ENCODE measurements at regions not wholly inside any gene's neighbourhood (a gene's known extent, or its start where the extent isn't known, plus 50 kb on each side); places are given as distances from the start of the nearest gene placed in this dataset.

GRCh38 chr14:61168141-61168540 is 113.0 kb downstream of the TMEM30B start:
- Histone ChIP-seq H3K9ac (ENCODE audit: insufficient read length, low read depth) (no peak overlapping the region), H3K4me1 (ENCODE audit: insufficient read depth, insufficient read length) (no peaks in the 10 kb centered on the region), H3K9me3 (ENCODE audit: insufficient read depth, low read length) (no peaks in the 10 kb centered on the region; the same call in 1 of the 2 replicates), H3K4me3 (ENCODE audit: insufficient read length, low read depth) (no peak overlapping the region), H3K27me3 (ENCODE audit: insufficient read depth, insufficient read length) (no peaks in the 10 kb centered on the region), H3K36me3 (ENCODE audit: insufficient read depth, insufficient read length, low read length) (no peaks in the 10 kb centered on the region)
- TF ChIP-seq YY1 (IDR thresholded peaks at IDR 0.05; ENCODE audit: insufficient read depth, insufficient read length): no peak
- TF ChIP-seq SUZ12 (IDR thresholded peaks at IDR 0.05; ENCODE audit: extremely low read depth, insufficient read depth, insufficient read length): no peak
- TF ChIP-seq ZNF274 (IDR thresholded peaks at IDR 0.05; ENCODE audit: low read depth, low read length): no peak
- no peak for DNase-seq (ENCODE audit: low read depth, low spot score)

- Histone ChIP-seq H3K9me3 (ENCODE audit: insufficient read depth, low read length) (no peaks in the 10 kb centered on the region; the same call in 1 of the 2 replicates), H3K9ac (ENCODE audit: insufficient read length, low read depth) (no peak overlapping the region), H3K4me3 (ENCODE audit: insufficient read length, low read depth) (no peak overlapping the region), H3K4me1 (ENCODE audit: insufficient read depth, insufficient read length) (no peaks in the 10 kb centered on the region), H3K27me3 (ENCODE audit: insufficient read depth, insufficient read length) (no peaks in the 10 kb centered on the region), H3K36me3 (ENCODE audit: insufficient read depth, insufficient read length, low read length) (no peaks in the 10 kb centered on the region)
- DNase-seq (ENCODE audit: low read depth, low spot score): no peak
- TF ChIP-seq ZNF274 (IDR thresholded peaks at IDR 0.05; ENCODE audit: low read depth, low read length): no peak
- no peak for TF ChIP-seq YY1 (IDR thresholded peaks at IDR 0.05; ENCODE audit: insufficient read depth, insufficient read length)
- no peak for TF ChIP-seq SUZ12 (IDR thresholded peaks at IDR 0.05; ENCODE audit: extremely low read depth, insufficient read depth, insufficient read length)
Measured at GRCh38 chr14:61167642-61168041, 113.5 kb downstream of the TMEM30B start.

- H3K9ac ChIP-seq (ENCODE audit: insufficient read length, low read depth): no peak overlapping the region
- no peaks in the 10 kb centered on the region for H3K9me3 ChIP-seq (ENCODE audit: insufficient read depth, low read length)
- H3K4me3 ChIP-seq (ENCODE audit: insufficient read length, low read depth): no peak overlapping the region
- DNase-seq (ENCODE audit: low read depth, low spot score): no peak
- TF ChIP-seq ZNF274 (IDR thresholded peaks at IDR 0.05; ENCODE audit: low read depth, low read length) (no peak), YY1 (IDR thresholded peaks at IDR 0.05; ENCODE audit: insufficient read depth, insufficient read length) (no peak), SUZ12 (IDR thresholded peaks at IDR 0.05; ENCODE audit: extremely low read depth, insufficient read depth, insufficient read length) (no peak)
- no peaks in the 10 kb centered on the region for H3K4me1 ChIP-seq (ENCODE audit: insufficient read depth, insufficient read length)
- H3K36me3 ChIP-seq (ENCODE audit: insufficient read depth, insufficient read length, low read length): no peaks in the 10 kb centered on the region
- no peaks in the 10 kb centered on the region for H3K27me3 ChIP-seq (ENCODE audit: insufficient read depth, insufficient read length)
Measured at GRCh38 chr14:61160798-61161197, 120.3 kb downstream of the TMEM30B start.

GRCh38 chr14:61154641-61155040 is 126.5 kb downstream of the TMEM30B start:
- TF ChIP-seq SUZ12 (IDR thresholded peaks at IDR 0.05; ENCODE audit: extremely low read depth, insufficient read depth, insufficient read length) (no peak), YY1 (IDR thresholded peaks at IDR 0.05; ENCODE audit: insufficient read depth, insufficient read length) (no peak), ZNF274 (IDR thresholded peaks at IDR 0.05; ENCODE audit: low read depth, low read length) (no peak)
- H3K4me1 ChIP-seq (ENCODE audit: insufficient read depth, insufficient read length): peaks cover 4% of the 10 kb centered on the region
- no peak overlapping the region for H3K4me3 ChIP-seq (ENCODE audit: insufficient read length, low read depth)
- no peaks in the 10 kb centered on the region for H3K27me3 ChIP-seq (ENCODE audit: insufficient read depth, insufficient read length)
- H3K9ac ChIP-seq (ENCODE audit: insufficient read length, low read depth): no peak overlapping the region
- no peak for DNase-seq (ENCODE audit: low read depth, low spot score)
- no peaks in the 10 kb centered on the region for H3K9me3 ChIP-seq (ENCODE audit: insufficient read depth, low read length)
- H3K36me3 ChIP-seq (ENCODE audit: insufficient read depth, insufficient read length, low read length): no peaks in the 10 kb centered on the region

- peaks cover 4% of the 10 kb centered on the region for H3K4me1 ChIP-seq (ENCODE audit: insufficient read depth, insufficient read length)
- H3K4me3 ChIP-seq (ENCODE audit: insufficient read length, low read depth): no peak overlapping the region
- no peak for DNase-seq (ENCODE audit: low read depth, low spot score)
- no peaks in the 10 kb centered on the region for H3K9me3 ChIP-seq (ENCODE audit: insufficient read depth, low read length)
- no peaks in the 10 kb centered on the region for H3K36me3 ChIP-seq (ENCODE audit: insufficient read depth, insufficient read length, low read length)
- H3K9ac ChIP-seq (ENCODE audit: insufficient read length, low read depth): no peak overlapping the region
- no peak for TF ChIP-seq ZNF274 (IDR thresholded peaks at IDR 0.05; ENCODE audit: low read depth, low read length)
- TF ChIP-seq YY1 (IDR thresholded peaks at IDR 0.05; ENCODE audit: insufficient read depth, insufficient read length): no peak
- TF ChIP-seq SUZ12 (IDR thresholded peaks at IDR 0.05; ENCODE audit: extremely low read depth, insufficient read depth, insufficient read length): no peak
- no peaks in the 10 kb centered on the region for H3K27me3 ChIP-seq (ENCODE audit: insufficient read depth, insufficient read length)
Measured at GRCh38 chr14:61153914-61154545, 127.1 kb downstream of the TMEM30B start.

- peaks cover 4% of the 10 kb centered on the region for H3K4me1 ChIP-seq (ENCODE audit: insufficient read depth, insufficient read length)
- H3K9ac ChIP-seq (ENCODE audit: insufficient read length, low read depth): no peak overlapping the region
- TF ChIP-seq SUZ12 (IDR thresholded peaks at IDR 0.05; ENCODE audit: extremely low read depth, insufficient read depth, insufficient read length) (no peak), ZNF274 (IDR thresholded peaks at IDR 0.05; ENCODE audit: low read depth, low read length) (no peak), YY1 (IDR thresholded peaks at IDR 0.05; ENCODE audit: insufficient read depth, insufficient read length) (no peak)
- no peak for DNase-seq (ENCODE audit: low read depth, low spot score)
- no peaks in the 10 kb centered on the region for H3K9me3 ChIP-seq (ENCODE audit: insufficient read depth, low read length)
- H3K27me3 ChIP-seq (ENCODE audit: insufficient read depth, insufficient read length): no peaks in the 10 kb centered on the region
- H3K36me3 ChIP-seq (ENCODE audit: insufficient read depth, insufficient read length, low read length): no peaks in the 10 kb centered on the region
- no peak overlapping the region for H3K4me3 ChIP-seq (ENCODE audit: insufficient read length, low read depth)
Measured at GRCh38 chr14:61153431-61153830, 127.7 kb downstream of the TMEM30B start.

GRCh38 chr14:61152851-61153364 is 128.2 kb downstream of the TMEM30B start:
- H3K9ac ChIP-seq (ENCODE audit: insufficient read length, low read depth): no peak overlapping the region
- no peaks in the 10 kb centered on the region for H3K36me3 ChIP-seq (ENCODE audit: insufficient read depth, insufficient read length, low read length)
- no peak for DNase-seq (ENCODE audit: low read depth, low spot score)
- peaks cover 4% of the 10 kb centered on the region for H3K4me1 ChIP-seq (ENCODE audit: insufficient read depth, insufficient read length)
- TF ChIP-seq SUZ12 (IDR thresholded peaks at IDR 0.05; ENCODE audit: extremely low read depth, insufficient read depth, insufficient read length): no peak
- TF ChIP-seq YY1 (IDR thresholded peaks at IDR 0.05; ENCODE audit: insufficient read depth, insufficient read length): no peak
- TF ChIP-seq ZNF274 (IDR thresholded peaks at IDR 0.05; ENCODE audit: low read depth, low read length): no peak
- H3K9me3 ChIP-seq (ENCODE audit: insufficient read depth, low read length): no peaks in the 10 kb centered on the region
- no peaks in the 10 kb centered on the region for H3K27me3 ChIP-seq (ENCODE audit: insufficient read depth, insufficient read length)
- no peak overlapping the region for H3K4me3 ChIP-seq (ENCODE audit: insufficient read length, low read depth)

Data from NT2/D1 (cell line).